K562 (cell line): ENCODE measurements at regions not wholly inside any gene's neighbourhood (a gene's known extent, or its start where the extent isn't known, plus 50 kb on each side); places are given as distances from the start of the nearest gene placed in this dataset.

Experiments
- ARID1B ChIP-seq: fragments of 450-650 bp; IDR thresholded peaks from 2 replicates; pipeline ENCODE4 v1.6.1; 2016; ENCODE audit warnings: antibody characterized with exemption, mild to moderate bottlenecking, inconsistent platforms
- ARID2 ChIP-seq: fragments of 450-650 bp; IDR thresholded peaks from 2 replicates; pipeline ENCODE4 v1.6.1; 2017; ENCODE audit warnings: antibody characterized with exemption, mild to moderate bottlenecking
- ESRRA ChIP-seq: fragments of 450-650 bp; IDR thresholded peaks from 2 replicates; pipeline ENCODE4 v1.6.1; 2014; ENCODE audit warnings: low read depth, mild to moderate bottlenecking, moderate library complexity, borderline replicate concordance
- HDAC2 ChIP-seq: fragments of 450-650 bp; IDR thresholded peaks from 2 replicates; pipeline ENCODE4 v1.6.1; 2016; ENCODE audit warnings: mild to moderate bottlenecking
- HEY1 ChIP-seq: fragments of 250-450 bp; sonication (Bioruptor Pico); IDR thresholded peaks from 2 replicates; pipeline ENCODE4 v1.5.0; 2020; ENCODE audit warnings: mild to moderate bottlenecking, moderate library complexity, borderline replicate concordance
- JUNB ChIP-seq: fragments of 450-650 bp; formaldehyde crosslinking; conservative IDR thresholded peaks from 2 replicates; pipeline ENCODE4 v1.4.0; 2020; ENCODE audit warnings: mild to moderate bottlenecking
- LEF1 ChIP-seq: fragments of 450-650 bp; IDR thresholded peaks from 2 replicates; pipeline ENCODE4 v1.6.1; 2016; ENCODE audit warnings: mild to moderate bottlenecking
- MEIS2 ChIP-seq: fragments of 450-650 bp; IDR thresholded peaks from 2 replicates; pipeline ENCODE4 v1.6.1; 2014; ENCODE audit warnings: mild to moderate bottlenecking; ENCODE audit not compliant: partially characterized antibody
- NELFE ChIP-seq: IDR thresholded peaks from 2 replicates; pipeline ENCODE4 v1.6.1; 2011; ENCODE audit warnings: mild to moderate bottlenecking; ENCODE audit not compliant: insufficient read depth, insufficient read length
- NEUROD1 ChIP-seq: fragments of 150-350 bp; IDR thresholded peaks from 2 replicates; pipeline ENCODE4 v1.6.1; 2014; ENCODE audit warnings: borderline replicate concordance, low read length, low read depth; ENCODE audit not compliant: partially characterized antibody
- NR2C2 ChIP-seq, 2 experiments: fragments of 200-800 bp in 1 of 2; sonication (Bioruptor generic) in 1 of 2; sonication (generic) in 1 of 2; formaldehyde crosslinking in 1 of 2; IDR thresholded peaks; 2 replicates each; pipeline versions ENCODE4 v1.6.1 to v1.8.0; 2016 to 2022; ENCODE audit warnings: mild to moderate bottlenecking in 1 of 2, missing compliant biosample characterization in 1 of 2, missing genetic modification characterization in 1 of 2, missing genetic modification reagents in 1 of 2
- PRPF4 ChIP-seq: fragments of 200-400 bp; formaldehyde crosslinking; IDR thresholded peaks from one replicate; pipeline ENCODE4 v1.6.1; 2017; ENCODE audit warnings: low read length, low read depth, mild to moderate bottlenecking; ENCODE audit not compliant: insufficient read depth, poor library complexity, severe bottlenecking
- RUNX1 ChIP-seq: sonication (generic); IDR thresholded peaks from 2 replicates; pipeline ENCODE4 v1.6.1; 2016; ENCODE audit warnings: antibody characterized with exemption, low read depth
- SMC3 ChIP-seq: conservative IDR thresholded peaks from 2 replicates; pipeline ENCODE4 v1.6.1; 2011; ENCODE audit warnings: low read depth, low read length, improper control_type of control experiment; ENCODE audit not compliant: insufficient read depth
- SRSF9 ChIP-seq: fragments of 200-400 bp; formaldehyde crosslinking; IDR thresholded peaks from 2 replicates; pipeline ENCODE4 v1.6.1; 2017; ENCODE audit warnings: low read depth, low read length, borderline replicate concordance
- STAT5A ChIP-seq: IDR thresholded peaks from 2 replicates; pipeline ENCODE4 v1.6.1; 2012; ENCODE audit warnings: low read length, inconsistent platforms, borderline replicate concordance
- TOE1 ChIP-seq, 2 experiments: fragments of 450-650 bp in 1 of 2; sonication (generic) in 1 of 2; formaldehyde crosslinking in 1 of 2; IDR thresholded peaks; 2 replicates each; pipeline versions ENCODE4 v1.7.1 to v1.8.0; 2016 to 2022; ENCODE audit warnings: borderline replicate concordance in 2 of 2, mild to moderate bottlenecking in 2 of 2, antibody characterized with exemption in 1 of 2, inconsistent platforms in 1 of 2, low read depth in 1 of 2, missing genetic modification reagents in 1 of 2, moderate library complexity in 1 of 2
- ZEB2 ChIP-seq: fragments of 450-650 bp; IDR thresholded peaks from 2 replicates; pipeline ENCODE4 v1.6.1; 2016
- ZNF197 ChIP-seq: fragments of 200-800 bp; sonication (Bioruptor generic); IDR thresholded peaks from 2 replicates; pipeline ENCODE4 v1.6.1; 2016; ENCODE audit warnings: low read depth, missing genetic modification characterization, missing compliant biosample characterization
- ZNF282 ChIP-seq: sonication (generic); formaldehyde crosslinking; IDR thresholded peaks from 2 replicates; pipeline ENCODE4 v1.8.1; 2023; ENCODE audit warnings: missing genetic modification reagents
- ZNF589 ChIP-seq: fragments of 200-800 bp; sonication (Bioruptor generic); IDR thresholded peaks from 2 replicates; pipeline ENCODE4 v1.6.1; 2016; ENCODE audit warnings: low read depth, missing genetic modification characterization, missing compliant biosample characterization
- ZNF644 ChIP-seq: fragments of 200-800 bp; sonication (Bioruptor generic); IDR thresholded peaks from 2 replicates; pipeline ENCODE4 v1.6.1; 2016; ENCODE audit warnings: low read depth, missing genetic modification characterization, missing compliant biosample characterization
- ZSCAN29 ChIP-seq: fragments of 450-650 bp; IDR thresholded peaks from 2 replicates; pipeline ENCODE4 v1.6.1; 2017
- ZSCAN32 ChIP-seq: fragments of 450-650 bp; formaldehyde crosslinking; IDR thresholded peaks from 2 replicates; pipeline ENCODE4 v1.4.0; 2020; ENCODE audit warnings: mild to moderate bottlenecking, moderate library complexity
- TF ChIP-seq, protein P1 (sequence below), 2 experiments: IDR thresholded peaks; 2 replicates each; pipeline ENCODE4 v1.6.1; 2012; ENCODE audit warnings: improper control_type of control experiment in 2 of 2, low read depth in 2 of 2, low read length in 2 of 2, borderline replicate concordance in 1 of 2
- TF ChIP-seq, protein P2 (sequence below), 3 experiments: fragments of 200-800 bp in 1 of 3; sonication (Bioruptor generic) in 1 of 3; sonication (generic) in 1 of 3; formaldehyde crosslinking in 1 of 3; IDR thresholded peaks; 2 replicates each; pipeline versions ENCODE4 v1.6.1 to v1.8.0; 2016 to 2022; ENCODE audit warnings: mild to moderate bottlenecking in 2 of 3, missing compliant biosample characterization in 2 of 3, missing genetic modification characterization in 2 of 3, missing genetic modification reagents in 1 of 3

DNA sequence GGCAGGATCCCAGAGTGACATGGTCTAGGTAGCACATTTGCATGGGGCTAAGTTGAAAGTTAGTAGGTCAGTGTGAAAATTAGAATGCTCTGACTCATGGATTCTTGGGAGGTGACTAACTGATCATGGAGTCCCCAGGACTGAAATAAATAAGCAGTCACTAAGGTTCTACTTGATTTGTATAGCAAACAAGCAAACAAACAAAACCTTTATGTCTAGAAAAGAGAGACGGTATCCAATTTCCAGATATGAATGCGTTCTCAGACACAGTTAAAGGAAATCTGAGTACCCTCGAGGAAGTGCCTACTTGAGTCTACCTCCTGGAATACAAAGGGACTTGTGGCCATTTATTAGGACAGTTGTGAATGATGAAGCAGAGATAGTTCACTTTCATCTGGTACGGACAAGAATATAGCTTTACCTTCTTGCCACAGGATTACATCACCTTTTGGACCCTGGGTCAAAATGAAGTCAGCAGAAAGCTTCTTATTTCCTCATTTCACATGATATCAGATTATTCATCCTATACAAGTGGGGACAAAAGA is 54.3 kb upstream of the AGPS start (continued):
- TF ChIP-seq ZNF589 (CRISPR knock-in tag) (peak; percentile 85), ZNF644 (tag) (no peak), JUNB (no peak), NEUROD1 (no peak), ARID1B (peak; percentile 28; the same call in 1 of the 2 replicates), HDAC2 (no peak), RUNX1 (no peak), SMC3 (no peak), ZSCAN32 (no peak), ESRRA (0 out of 2 replicates have a peak, but pooled peaks have one; percentile 14), STAT5A (no peak), ZEB2 (peak; percentile 48; the same call in 1 of the 2 replicates), ZNF197 (CRISPR knock-in tag) (peak; percentile 73; the same call in 1 of the 2 replicates), MEIS2 (peak; percentile 38), HEY1 (no peak), LEF1 (peak; percentile 35; the same call in 1 of the 2 replicates), PRPF4 (no peak), SRSF9 (no peak), ZSCAN29 (no peak), NELFE (no peak), NR2C2 (CRISPR knock-in tag; IDR thresholded peaks at IDR 0.05) (no peak), NR2C2 (tag; IDR thresholded peaks at IDR 0.05) (peak; percentile 88), TOE1 (IDR thresholded peaks at IDR 0.05; ENCODE audit: borderline replicate concordance) (no peak), TOE1 (CRISPR knock-in tag; IDR thresholded peaks at IDR 0.05; ENCODE audit: borderline replicate concordance, low read depth) (no peak), ZNF282 (CRISPR knock-in tag) (no peak), ARID2 (no peak)
- TF ChIP-seq, protein P1, sequence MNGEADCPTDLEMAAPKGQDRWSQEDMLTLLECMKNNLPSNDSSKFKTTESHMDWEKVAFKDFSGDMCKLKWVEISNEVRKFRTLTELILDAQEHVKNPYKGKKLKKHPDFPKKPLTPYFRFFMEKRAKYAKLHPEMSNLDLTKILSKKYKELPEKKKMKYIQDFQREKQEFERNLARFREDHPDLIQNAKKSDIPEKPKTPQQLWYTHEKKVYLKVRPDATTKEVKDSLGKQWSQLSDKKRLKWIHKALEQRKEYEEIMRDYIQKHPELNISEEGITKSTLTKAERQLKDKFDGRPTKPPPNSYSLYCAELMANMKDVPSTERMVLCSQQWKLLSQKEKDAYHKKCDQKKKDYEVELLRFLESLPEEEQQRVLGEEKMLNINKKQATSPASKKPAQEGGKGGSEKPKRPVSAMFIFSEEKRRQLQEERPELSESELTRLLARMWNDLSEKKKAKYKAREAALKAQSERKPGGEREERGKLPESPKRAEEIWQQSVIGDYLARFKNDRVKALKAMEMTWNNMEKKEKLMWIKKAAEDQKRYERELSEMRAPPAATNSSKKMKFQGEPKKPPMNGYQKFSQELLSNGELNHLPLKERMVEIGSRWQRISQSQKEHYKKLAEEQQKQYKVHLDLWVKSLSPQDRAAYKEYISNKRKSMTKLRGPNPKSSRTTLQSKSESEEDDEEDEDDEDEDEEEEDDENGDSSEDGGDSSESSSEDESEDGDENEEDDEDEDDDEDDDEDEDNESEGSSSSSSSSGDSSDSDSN (IDR thresholded peaks at IDR 0.05; ENCODE audit: borderline replicate concordance in 1 of 2, low read depth in 2 of 2, low read length in 2 of 2), result no peak
- TF ChIP-seq, protein P2, sequence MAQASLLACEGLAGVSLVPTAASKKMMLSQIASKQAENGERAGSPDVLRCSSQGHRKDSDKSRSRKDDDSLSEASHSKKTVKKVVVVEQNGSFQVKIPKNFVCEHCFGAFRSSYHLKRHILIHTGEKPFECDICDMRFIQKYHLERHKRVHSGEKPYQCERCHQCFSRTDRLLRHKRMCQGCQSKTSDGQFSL (CRISPR knock-in tag; IDR thresholded peaks at IDR 0.05), result no peak
- TF ChIP-seq, protein P2 (tag; IDR thresholded peaks at IDR 0.05), result peak in 1 of 2 experiments; percentile 62; a peak in 2 of 4 replicates
